ENCODE measurements at regions not wholly inside any gene's neighbourhood (a gene's known extent, or its start where the extent isn't known, plus 50 kb on each side); places are given as distances from the start of the nearest gene placed in this dataset.

DNA sequence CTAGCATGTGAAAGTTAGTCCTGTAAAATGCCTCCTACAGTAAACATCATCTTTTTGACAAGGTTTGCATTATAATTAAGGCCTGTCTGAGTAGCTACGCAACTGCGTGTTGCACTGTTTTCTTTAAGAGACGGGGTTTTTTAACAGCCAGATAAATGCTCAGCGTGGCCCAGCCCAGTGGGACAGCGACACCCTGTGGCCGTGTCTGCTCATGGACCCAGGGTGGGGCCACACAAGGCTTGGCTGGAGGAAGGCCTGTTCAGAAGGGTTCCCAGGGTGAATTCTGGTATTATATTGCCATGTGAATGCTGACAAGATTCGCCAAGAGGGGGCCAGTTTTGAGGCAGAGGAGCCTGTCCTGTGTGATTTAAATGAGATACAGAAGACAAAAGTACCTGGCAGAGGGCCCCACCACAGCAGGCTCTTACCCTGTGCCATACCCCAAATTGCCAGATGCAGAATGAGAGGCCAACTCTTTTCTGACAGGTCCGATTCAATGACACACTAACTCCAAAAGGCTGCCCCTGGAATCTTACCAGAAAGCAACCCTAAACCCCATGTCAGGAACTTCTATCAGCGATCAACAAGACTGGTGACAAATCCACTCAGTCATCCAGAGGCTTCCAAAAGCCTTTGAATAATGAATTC, 65.9 kb upstream of the IRX6 start:
- FAIRE-seq (peak; percentile 76), DNase-seq (ENCODE audit: insufficient read length, low spot score) (peak; percentile 18)

DNA sequence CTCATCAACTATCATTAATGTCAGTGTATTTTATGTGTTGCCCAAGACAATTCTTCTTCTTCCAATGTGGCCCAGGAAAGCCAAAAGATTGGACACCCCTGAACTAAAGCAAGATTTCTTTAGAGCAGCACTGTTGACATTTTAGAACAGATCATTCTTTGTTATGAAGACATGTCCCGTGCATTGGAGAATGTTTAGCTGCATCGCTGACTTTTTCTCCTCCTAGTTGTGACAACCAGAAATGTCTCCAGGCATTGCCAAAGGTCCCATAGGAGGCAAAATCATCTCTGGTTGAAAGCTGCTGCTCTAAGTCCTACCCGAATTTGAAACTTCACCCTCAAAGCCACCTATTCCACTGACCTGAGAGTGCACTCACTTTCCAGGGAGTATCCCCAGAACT, 62.7 kb upstream of the IRX6 start:
- FAIRE-seq (no peak), DNase-seq (ENCODE audit: insufficient read length, low spot score) (no peak)

DNA sequence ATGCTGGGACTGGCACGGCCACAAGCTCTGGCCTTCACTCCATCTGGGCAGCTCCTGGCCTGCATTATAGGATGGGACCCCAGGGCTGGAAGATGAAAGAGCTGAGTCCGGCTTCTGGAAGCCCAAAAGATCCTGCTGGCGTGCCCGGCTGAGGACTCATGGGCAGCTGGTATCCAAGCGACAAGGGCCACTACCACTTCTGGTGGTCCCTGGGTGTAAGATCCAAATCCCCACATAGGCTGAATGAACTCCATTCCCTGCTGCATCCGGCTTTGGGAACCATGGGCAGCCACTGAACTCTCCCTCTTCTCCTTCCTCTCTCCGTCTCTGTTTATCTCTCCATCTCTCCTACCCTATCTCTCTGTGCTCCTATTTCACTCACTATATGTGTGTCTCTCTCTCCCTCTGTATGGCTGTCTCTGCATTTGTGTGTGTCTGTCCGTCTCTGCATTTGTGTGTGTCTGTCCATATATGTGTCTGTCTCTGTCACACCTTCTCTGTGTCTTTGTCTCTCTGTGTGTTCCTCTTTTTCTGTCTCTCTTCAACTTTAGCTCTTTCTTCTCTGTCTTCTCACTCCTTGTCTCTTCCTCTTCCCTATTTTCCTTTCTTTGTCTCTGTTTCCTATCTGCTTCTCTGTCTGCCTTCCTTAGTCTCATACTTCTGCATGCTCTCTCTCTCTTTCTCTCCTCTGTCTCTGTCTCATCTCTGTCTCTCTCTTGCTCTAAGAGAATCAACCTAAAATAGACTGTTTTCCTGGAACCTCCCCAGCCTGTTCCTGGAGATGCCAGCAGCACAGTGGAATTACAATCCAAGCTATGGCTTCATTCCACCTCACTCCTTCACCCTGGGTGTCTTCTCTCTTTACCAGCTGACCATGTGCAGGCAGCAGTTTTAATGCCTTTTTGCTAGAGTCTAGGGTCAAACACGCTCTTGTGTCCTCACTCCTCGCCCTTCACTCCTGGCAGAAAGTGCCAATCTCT, 60.4 kb upstream of the IRX6 start:
- no peak for DNase-seq (ENCODE audit: insufficient read length, low spot score)
- no peak for FAIRE-seq

DNA sequence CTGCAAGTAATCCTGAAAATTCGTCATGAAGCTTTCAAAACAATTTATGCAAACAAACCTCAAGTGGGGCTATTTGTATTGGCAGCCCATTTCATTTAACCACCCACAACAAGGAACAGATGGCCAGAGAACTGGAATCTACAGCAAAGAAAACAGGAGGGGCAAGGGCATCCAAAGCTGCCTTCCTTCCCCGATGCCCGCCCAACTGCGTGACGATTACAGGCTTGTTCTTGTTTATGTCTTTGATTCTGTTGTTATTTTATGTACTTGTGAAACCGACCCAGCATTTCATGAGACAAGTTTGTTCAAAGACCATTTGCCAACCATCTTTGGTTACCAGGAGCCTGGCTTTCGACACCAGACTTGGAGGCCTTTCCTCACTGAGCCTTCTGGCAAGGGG, 59.1 kb upstream of the IRX6 start:
- FAIRE-seq (no peak), DNase-seq (ENCODE audit: insufficient read length, low spot score) (no peak)

DNA sequence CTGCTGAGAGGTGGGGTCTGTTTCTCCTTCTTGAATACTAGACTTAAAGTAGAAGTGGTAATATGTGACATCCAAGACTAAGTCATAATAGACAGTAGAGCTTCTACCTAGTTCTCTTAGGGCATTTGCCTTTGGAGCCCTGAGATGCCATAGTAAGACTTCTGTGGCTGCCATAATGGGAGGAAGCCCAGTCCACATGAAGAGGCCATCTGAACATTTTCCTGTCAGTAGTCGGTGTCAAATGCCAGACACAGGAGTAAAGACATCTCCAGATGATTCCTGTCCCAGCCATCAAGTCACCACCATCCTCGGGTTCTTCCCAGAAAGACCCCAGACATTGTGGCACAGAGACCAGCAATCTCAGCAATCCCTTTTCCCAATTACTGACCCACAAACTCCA, 58.1 kb upstream of the IRX6 start:
- DNase-seq (ENCODE audit: insufficient read length, low spot score) (no peak), FAIRE-seq (no peak)

DNA sequence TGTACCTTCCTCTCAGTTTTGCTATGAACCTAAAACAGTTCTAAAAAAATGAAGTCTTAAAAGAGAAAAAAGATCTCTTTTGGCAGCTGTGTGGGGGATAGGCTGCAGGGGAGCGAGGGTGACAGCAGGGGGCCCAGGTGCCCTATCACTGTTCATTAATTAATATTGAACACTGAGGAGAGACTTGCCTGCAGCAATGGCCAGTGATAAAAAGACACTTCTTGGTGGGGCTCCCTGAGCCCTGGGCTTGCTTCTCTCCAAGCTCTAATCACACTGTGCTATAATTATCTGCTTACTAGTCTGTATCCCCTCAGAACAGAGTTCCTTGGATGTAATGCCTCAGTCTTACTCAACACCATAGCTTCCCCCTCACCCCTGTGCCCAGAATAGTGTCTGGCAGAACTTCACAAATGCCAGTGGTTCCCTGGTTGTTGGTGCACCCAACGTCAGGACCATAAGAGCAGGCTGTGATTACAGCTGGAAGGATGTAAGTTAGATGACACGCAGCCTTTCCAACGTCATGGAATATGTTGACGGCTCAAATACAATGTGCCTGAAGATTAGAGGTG, 52.0 kb upstream of the IRX6 start:
- DNase-seq (ENCODE audit: insufficient read length, low spot score), result no peak
- no peak for FAIRE-seq

DNA sequence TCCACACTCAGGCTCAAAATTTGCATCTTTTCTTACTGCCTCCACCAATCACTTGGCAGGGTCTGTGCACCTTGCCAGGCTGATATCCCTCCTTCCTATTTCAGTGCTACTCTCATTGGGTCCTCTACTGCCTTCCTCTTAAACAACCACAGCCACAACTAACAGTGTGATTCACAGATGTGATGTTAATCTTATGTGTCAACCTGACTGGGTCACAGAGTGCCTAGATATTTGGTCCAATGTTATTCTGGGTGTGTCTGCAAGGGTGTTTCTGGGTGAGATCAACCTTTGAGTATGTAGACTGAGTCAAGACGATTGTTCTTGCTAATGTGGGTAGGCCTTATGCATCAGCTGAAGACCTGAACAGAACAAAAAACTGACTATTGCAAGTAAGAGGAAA, 51.3 kb upstream of the IRX6 start:
- no peak for DNase-seq (ENCODE audit: insufficient read length, low spot score)
- FAIRE-seq, result no peak

DNA sequence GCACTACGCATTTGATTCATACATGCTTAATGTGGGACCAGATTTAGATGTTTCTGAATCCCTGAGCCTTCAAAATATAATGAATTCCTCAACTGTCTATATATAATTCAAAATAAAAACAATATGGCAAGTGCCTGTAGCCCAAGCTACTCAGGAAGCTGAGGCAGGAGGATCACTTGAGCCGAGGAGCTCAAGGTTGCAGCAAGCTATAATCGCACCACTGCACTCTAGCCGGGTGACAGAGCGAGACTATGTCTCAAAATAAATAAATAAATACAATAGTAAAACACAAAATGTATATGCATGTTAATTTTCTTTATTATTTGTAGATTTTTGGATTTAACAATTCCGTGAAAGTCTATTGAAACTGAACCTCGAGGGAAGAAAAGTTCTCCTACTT, 50.6 kb upstream of the IRX6 start:
- FAIRE-seq, result no peak
- DNase-seq (ENCODE audit: insufficient read length, low spot score), result no peak

DNA sequence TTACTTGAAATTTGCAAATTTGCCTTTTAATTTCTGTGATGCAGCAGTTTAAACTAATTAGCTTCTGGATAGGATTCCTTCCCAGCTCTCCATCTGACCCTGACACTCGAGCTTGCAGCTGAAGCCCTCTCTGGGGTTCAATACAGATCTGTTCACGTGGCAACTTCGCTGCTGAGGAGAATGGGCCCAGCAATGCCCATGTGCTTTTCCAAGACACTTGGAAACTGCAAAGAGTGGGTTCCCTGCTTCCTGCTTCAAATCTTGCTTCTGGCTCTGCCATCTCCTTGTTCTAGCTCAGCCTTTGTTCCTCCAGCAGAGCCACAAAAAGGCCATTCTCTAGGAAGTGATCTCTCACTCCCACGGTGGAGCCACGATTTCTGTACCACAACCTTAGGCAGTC, 50.0 kb upstream of the IRX6 start:
- DNase-seq (ENCODE audit: insufficient read length, low spot score), result no peak
- FAIRE-seq, result no peak

Data from GM19239 (cell line).